ENCODE measurements at regions not wholly inside any gene's neighbourhood (a gene's known extent, or its start where the extent isn't known, plus 50 kb on each side); places are given as distances from the start of the nearest gene placed in this dataset.

DNA sequence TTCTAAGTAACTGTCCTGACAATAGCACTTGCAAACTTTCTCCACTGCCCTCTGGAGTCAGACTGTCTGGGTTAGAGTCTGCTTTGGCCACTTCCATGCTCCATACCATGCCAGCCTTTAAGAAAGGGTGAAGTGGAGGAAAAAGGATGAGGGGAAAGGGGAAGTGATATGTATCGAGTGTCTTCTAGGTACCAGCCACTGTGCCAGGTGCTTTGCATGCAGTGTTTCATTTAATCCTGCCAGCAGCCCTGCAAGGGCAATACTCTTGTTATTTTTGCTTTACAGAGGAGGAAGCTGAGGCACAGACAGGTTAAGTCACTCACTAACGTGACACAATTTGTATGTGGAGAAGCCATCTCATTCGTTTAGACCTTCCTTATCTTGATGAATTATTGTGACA, 55.6 kb downstream of the RTL9 start:
- no peaks in the 10 kb centered on the region for H3K36me3 ChIP-seq (ENCODE audit: control insufficient read depth, insufficient read depth, low read length)
- TF ChIP-seq, protein P1, sequence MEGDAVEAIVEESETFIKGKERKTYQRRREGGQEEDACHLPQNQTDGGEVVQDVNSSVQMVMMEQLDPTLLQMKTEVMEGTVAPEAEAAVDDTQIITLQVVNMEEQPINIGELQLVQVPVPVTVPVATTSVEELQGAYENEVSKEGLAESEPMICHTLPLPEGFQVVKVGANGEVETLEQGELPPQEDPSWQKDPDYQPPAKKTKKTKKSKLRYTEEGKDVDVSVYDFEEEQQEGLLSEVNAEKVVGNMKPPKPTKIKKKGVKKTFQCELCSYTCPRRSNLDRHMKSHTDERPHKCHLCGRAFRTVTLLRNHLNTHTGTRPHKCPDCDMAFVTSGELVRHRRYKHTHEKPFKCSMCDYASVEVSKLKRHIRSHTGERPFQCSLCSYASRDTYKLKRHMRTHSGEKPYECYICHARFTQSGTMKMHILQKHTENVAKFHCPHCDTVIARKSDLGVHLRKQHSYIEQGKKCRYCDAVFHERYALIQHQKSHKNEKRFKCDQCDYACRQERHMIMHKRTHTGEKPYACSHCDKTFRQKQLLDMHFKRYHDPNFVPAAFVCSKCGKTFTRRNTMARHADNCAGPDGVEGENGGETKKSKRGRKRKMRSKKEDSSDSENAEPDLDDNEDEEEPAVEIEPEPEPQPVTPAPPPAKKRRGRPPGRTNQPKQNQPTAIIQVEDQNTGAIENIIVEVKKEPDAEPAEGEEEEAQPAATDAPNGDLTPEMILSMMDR (IDR thresholded peaks at IDR 0.05; ENCODE audit: insufficient read depth, low read length, poor library complexity, severe bottlenecking): no peak
- no peak for DNase-seq (ENCODE audit: extremely low read depth, insufficient read length)
- no peak overlapping the region for H3K4me3 ChIP-seq (replicated peaks; ENCODE audit: low read depth, low read length)
- H3K27me3 ChIP-seq (replicated peaks; ENCODE audit: control insufficient read depth, insufficient read depth, low read length): no peaks in the 10 kb centered on the region; the same call in 1 of the 2 replicates

GRCh38 chrX:110414679-110415439, 56.2 kb downstream of the RTL9 start:
- DNase-seq (ENCODE audit: extremely low read depth, insufficient read length): peak; percentile 18
- Histone ChIP-seq H3K4me3 (replicated peaks; ENCODE audit: low read depth, low read length) (no peak overlapping the region), H3K27me3 (replicated peaks; ENCODE audit: control insufficient read depth, insufficient read depth, low read length) (no peaks in the 10 kb centered on the region; the same call in 1 of the 2 replicates), H3K36me3 (ENCODE audit: control insufficient read depth, insufficient read depth, low read length) (no peaks in the 10 kb centered on the region)
- TF ChIP-seq, protein P1 (IDR thresholded peaks at IDR 0.05; ENCODE audit: insufficient read depth, low read length, poor library complexity, severe bottlenecking): no peak

- TF ChIP-seq, protein P1 (IDR thresholded peaks at IDR 0.05; ENCODE audit: insufficient read depth, low read length, poor library complexity, severe bottlenecking): no peak
- DNase-seq (ENCODE audit: extremely low read depth, insufficient read length): no peak
- Histone ChIP-seq H3K27me3 (replicated peaks; ENCODE audit: control insufficient read depth, insufficient read depth, low read length) (no peaks in the 10 kb centered on the region), H3K4me3 (replicated peaks; ENCODE audit: low read depth, low read length) (no peak overlapping the region), H3K36me3 (ENCODE audit: control insufficient read depth, insufficient read depth, low read length) (no peaks in the 10 kb centered on the region)
Observed at GRCh38 chrX:110415440-110416170, 57.0 kb downstream of the RTL9 start.

DNA sequence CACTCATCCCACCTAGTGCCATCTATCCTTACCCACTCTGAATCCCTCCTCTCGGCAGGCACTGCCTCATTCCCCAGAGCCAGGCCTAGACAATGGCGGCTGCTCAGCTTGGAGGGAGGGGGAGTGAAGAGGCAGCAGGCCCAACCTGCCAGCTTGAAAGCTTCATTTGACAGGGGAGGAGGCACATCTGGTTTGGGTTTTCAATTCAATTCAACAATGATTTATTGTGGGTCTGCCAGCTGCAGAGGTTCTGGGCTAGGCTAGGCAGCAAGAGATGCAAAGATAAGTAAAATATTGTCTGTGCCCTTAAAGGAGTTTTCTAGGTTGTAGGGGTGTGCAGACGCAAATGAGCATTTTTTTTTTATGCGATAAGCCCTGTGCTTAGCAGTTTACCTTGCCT, 58.5 kb downstream of the RTL9 start:
- no peak for DNase-seq (ENCODE audit: extremely low read depth, insufficient read length)
- Histone ChIP-seq H3K27me3 (replicated peaks; ENCODE audit: control insufficient read depth, insufficient read depth, low read length) (no peaks in the 10 kb centered on the region), H3K4me3 (replicated peaks; ENCODE audit: low read depth, low read length) (no peak overlapping the region), H3K36me3 (ENCODE audit: control insufficient read depth, insufficient read depth, low read length) (no peaks in the 10 kb centered on the region)
- TF ChIP-seq, protein P1 (IDR thresholded peaks at IDR 0.05; ENCODE audit: insufficient read depth, low read length, poor library complexity, severe bottlenecking): no peak

GRCh38 chrX:110418316-110419235, 59.9 kb downstream of the RTL9 start:
- no peaks in the 10 kb centered on the region for H3K27me3 ChIP-seq (replicated peaks; ENCODE audit: control insufficient read depth, insufficient read depth, low read length)
- no peaks in the 10 kb centered on the region for H3K36me3 ChIP-seq (ENCODE audit: control insufficient read depth, insufficient read depth, low read length)
- no peak for DNase-seq (ENCODE audit: extremely low read depth, insufficient read length)
- TF ChIP-seq, protein P1 (IDR thresholded peaks at IDR 0.05; ENCODE audit: insufficient read depth, low read length, poor library complexity, severe bottlenecking): peak; percentile 34
- H3K4me3 ChIP-seq (replicated peaks; ENCODE audit: low read depth, low read length): no peak overlapping the region

Data from GM06990 (cell line).